ENCODE measurements at regions not wholly inside any gene's neighbourhood (a gene's known extent, or its start where the extent isn't known, plus 50 kb on each side); places are given as distances from the start of the nearest gene placed in this dataset.
"Not testable (repeated sequence)": the region's sequence is repeated elsewhere in the genome, so short reads cannot be mapped to it uniquely, and the experiment has no call there.

GRCh38 chr5:5752844-5753243 lies 330.4 kb downstream of the ICE1 start:
- ATAC-seq (no peak), DNase-seq (ENCODE audit: low spot score) (no peak)
- peaks cover 3 to 15% of the 10 kb centered on the region in 2 donors for H3K27me3 Mint-ChIP-seq
- no peaks in the 10 kb centered on the region for H3K4me1 Mint-ChIP-seq (ENCODE audit: low read depth in 2 of 2)
- no peak overlapping the region for H3K27ac Mint-ChIP-seq
- H3K9me3 Mint-ChIP-seq = peaks cover 6% of the 10 kb centered on the region
- no peak overlapping the region for H3K4me3 Mint-ChIP-seq
- no peaks in the 10 kb centered on the region for H3K36me3 Mint-ChIP-seq

GRCh38 chr5:5751987-5752386 lies 329.5 kb downstream of the ICE1 start:
- DNase-seq (ENCODE audit: low spot score) = no peak
- H3K27ac Mint-ChIP-seq = no peak overlapping the region
- peaks cover 3 to 15% of the 10 kb centered on the region in 2 donors for H3K27me3 Mint-ChIP-seq
- no peaks in the 10 kb centered on the region for H3K4me1 Mint-ChIP-seq (ENCODE audit: low read depth in 2 of 2)
- peaks cover 6% of the 10 kb centered on the region for H3K9me3 Mint-ChIP-seq
- H3K4me3 Mint-ChIP-seq = no peak overlapping the region
- H3K36me3 Mint-ChIP-seq = no peaks in the 10 kb centered on the region
- no peak for ATAC-seq

- peaks cover 6% of the 10 kb centered on the region for H3K9me3 Mint-ChIP-seq
Measured at GRCh38 chr5:5751498-5751897, 329.0 kb downstream of the ICE1 start.

GRCh38 chr5:5741418-5741817 lies 318.9 kb downstream of the ICE1 start:
- Mint-ChIP-seq H3K9me3 (peaks cover 17% of the 10 kb centered on the region), H3K36me3 (peaks cover 16% of the 10 kb centered on the region), H3K27me3 (no peaks in the 10 kb centered on the region), H3K4me3 (no peak overlapping the region), H3K27ac (no peak overlapping the region), H3K4me1 (ENCODE audit: low read depth in 2 of 2) (no peaks in the 10 kb centered on the region)
- ATAC-seq (no peak), DNase-seq (ENCODE audit: low spot score) (no peak)

More at GRCh38 chr5:5751498-5751897, 329.0 kb downstream of the ICE1 start:
- Mint-ChIP-seq H3K27me3 (peaks cover 3 to 12% of the 10 kb centered on the region in 2 donors), H3K36me3 (no peaks in the 10 kb centered on the region), H3K27ac (no peak overlapping the region), H3K4me1 (ENCODE audit: low read depth in 2 of 2) (no peaks in the 10 kb centered on the region), H3K4me3 (no peak overlapping the region)
- DNase-seq (ENCODE audit: low spot score) (no peak), ATAC-seq (no peak)

GRCh38 chr5:5739490-5739945 lies 317.0 kb downstream of the ICE1 start:
- peaks cover 18% of the 10 kb centered on the region for H3K9me3 Mint-ChIP-seq
- H3K27me3 Mint-ChIP-seq = peaks cover 0 to 13% of the 10 kb centered on the region in 2 donors
- no peak overlapping the region for H3K27ac Mint-ChIP-seq

GRCh38 chr5:5738797-5739489 lies 316.5 kb downstream of the ICE1 start:
- peaks cover 0 to 13% of the 10 kb centered on the region in 2 donors for H3K27me3 Mint-ChIP-seq
- ATAC-seq (no peak), DNase-seq (ENCODE audit: low spot score) (no peak)
- H3K4me3 Mint-ChIP-seq = no peak overlapping the region
- peaks cover 16% of the 10 kb centered on the region for H3K9me3 Mint-ChIP-seq
- H3K27ac Mint-ChIP-seq = no peak overlapping the region
- H3K4me1 Mint-ChIP-seq (ENCODE audit: low read depth in 2 of 2) = no peaks in the 10 kb centered on the region
- H3K36me3 Mint-ChIP-seq = no peaks in the 10 kb centered on the region

More at GRCh38 chr5:5739490-5739945, 317.0 kb downstream of the ICE1 start:
- no peaks in the 10 kb centered on the region for H3K36me3 Mint-ChIP-seq
- H3K4me1 Mint-ChIP-seq (ENCODE audit: low read depth in 2 of 2) = no peaks in the 10 kb centered on the region
- H3K4me3 Mint-ChIP-seq = no peak overlapping the region
- ATAC-seq (no peak), DNase-seq (ENCODE audit: low spot score) (no peak)

- H3K27me3 Mint-ChIP-seq = peaks cover 0 to 13% of the 10 kb centered on the region in 2 donors
- DNase-seq (ENCODE audit: low spot score) (no peak), ATAC-seq (no peak)
- H3K9me3 Mint-ChIP-seq = peaks cover 11% of the 10 kb centered on the region
- H3K27ac Mint-ChIP-seq = no peak overlapping the region
- H3K4me1 Mint-ChIP-seq (ENCODE audit: low read depth in 2 of 2) = no peaks in the 10 kb centered on the region
- no peak overlapping the region for H3K4me3 Mint-ChIP-seq
- no peaks in the 10 kb centered on the region for H3K36me3 Mint-ChIP-seq
Measured at GRCh38 chr5:5736007-5736406, 313.5 kb downstream of the ICE1 start.

- H3K27ac Mint-ChIP-seq; H3K36me3 Mint-ChIP-seq; DNase-seq (ENCODE audit: low spot score); H3K4me1 Mint-ChIP-seq (ENCODE audit: low read depth in 2 of 2); H3K4me3 Mint-ChIP-seq; ATAC-seq: not testable (repeated sequence)
- Mint-ChIP-seq H3K9me3 (peaks cover 11% of the 10 kb centered on the region), H3K27me3 (peaks cover 0 to 13% of the 10 kb centered on the region in 2 donors)
Measured at GRCh38 chr5:5733058-5733457, 310.6 kb downstream of the ICE1 start.

GRCh38 chr5:5726401-5726800 lies 303.9 kb downstream of the ICE1 start:
- DNase-seq (ENCODE audit: low spot score) = no peak
- H3K27ac Mint-ChIP-seq = no peak overlapping the region
- no peaks in the 10 kb centered on the region for H3K9me3 Mint-ChIP-seq
- H3K4me3 Mint-ChIP-seq = no peak overlapping the region
- H3K36me3 Mint-ChIP-seq = no peaks in the 10 kb centered on the region
- H3K4me1 Mint-ChIP-seq (ENCODE audit: low read depth in 2 of 2) = no peaks in the 10 kb centered on the region
- H3K27me3 Mint-ChIP-seq = peaks cover 0 to 5% of the 10 kb centered on the region in 2 donors
- no peak for ATAC-seq

- no peaks in the 10 kb centered on the region for H3K36me3 Mint-ChIP-seq
- no peaks in the 10 kb centered on the region for H3K9me3 Mint-ChIP-seq
- H3K27ac Mint-ChIP-seq = no peak overlapping the region
- DNase-seq (ENCODE audit: low spot score) (no peak), ATAC-seq (no peak)
- H3K4me1 Mint-ChIP-seq (ENCODE audit: low read depth in 2 of 2) = no peaks in the 10 kb centered on the region
- H3K4me3 Mint-ChIP-seq = no peak overlapping the region
- peaks cover 0 to 5% of the 10 kb centered on the region in 2 donors for H3K27me3 Mint-ChIP-seq
Measured at GRCh38 chr5:5721881-5722280, 299.4 kb downstream of the ICE1 start.

GRCh38 chr5:5719292-5719691 lies 296.8 kb downstream of the ICE1 start:
- Mint-ChIP-seq H3K4me1 (ENCODE audit: low read depth in 2 of 2) (no peaks in the 10 kb centered on the region), H3K36me3 (no peaks in the 10 kb centered on the region), H3K9me3 (no peaks in the 10 kb centered on the region), H3K27me3 (no peaks in the 10 kb centered on the region), H3K4me3 (no peak overlapping the region), H3K27ac (no peak overlapping the region)
- ATAC-seq (no peak), DNase-seq (ENCODE audit: low spot score) (no peak)

GRCh38 chr5:5716665-5717064 lies 294.2 kb downstream of the ICE1 start:
- Mint-ChIP-seq H3K36me3 (no peaks in the 10 kb centered on the region), H3K27ac (no peak overlapping the region), H3K4me1 (ENCODE audit: low read depth in 2 of 2) (no peaks in the 10 kb centered on the region), H3K4me3 (no peak overlapping the region), H3K9me3 (no peaks in the 10 kb centered on the region), H3K27me3 (no peaks in the 10 kb centered on the region)
- DNase-seq (ENCODE audit: low spot score) = no peak
- no peak for ATAC-seq

GRCh38 chr5:5711592-5711991 lies 289.1 kb downstream of the ICE1 start:
- Mint-ChIP-seq H3K4me1 (ENCODE audit: low read depth in 2 of 2) (no peaks in the 10 kb centered on the region), H3K36me3 (no peaks in the 10 kb centered on the region), H3K9me3 (no peaks in the 10 kb centered on the region), H3K27ac (no peak overlapping the region), H3K4me3 (no peak overlapping the region), H3K27me3 (no peaks in the 10 kb centered on the region)
- ATAC-seq = no peak
- no peak for DNase-seq (ENCODE audit: low spot score)

- Mint-ChIP-seq H3K4me3 (no peak overlapping the region), H3K27me3 (no peaks in the 10 kb centered on the region), H3K9me3 (no peaks in the 10 kb centered on the region), H3K36me3 (no peaks in the 10 kb centered on the region), H3K4me1 (ENCODE audit: low read depth in 2 of 2) (no peaks in the 10 kb centered on the region), H3K27ac (no peak overlapping the region)
- DNase-seq (ENCODE audit: low spot score) (no peak), ATAC-seq (no peak)
Measured at GRCh38 chr5:5711112-5711511, 288.6 kb downstream of the ICE1 start.

GRCh38 chr5:5710471-5710870 lies 288.0 kb downstream of the ICE1 start:
- H3K36me3 Mint-ChIP-seq = no peaks in the 10 kb centered on the region
- peaks cover 0 to under 1% of the 10 kb centered on the region in 2 donors for H3K27me3 Mint-ChIP-seq
- no peaks in the 10 kb centered on the region for H3K9me3 Mint-ChIP-seq
- no peaks in the 10 kb centered on the region for H3K4me1 Mint-ChIP-seq (ENCODE audit: low read depth in 2 of 2)
- H3K4me3 Mint-ChIP-seq = no peak overlapping the region
- ATAC-seq (no peak), DNase-seq (ENCODE audit: low spot score) (no peak)
- H3K27ac Mint-ChIP-seq = no peak overlapping the region

Data from natural killer cell treated with Interleukin-12 subunit alpha and Interleukin-12 subunit beta and Interleukin-15 and Interleukin-18, amount 100 ng/mL, for 72 hours (primary cell).